ENCODE measurements at regions not wholly inside any gene's neighbourhood (a gene's known extent, or its start where the extent isn't known, plus 50 kb on each side); places are given as distances from the start of the nearest gene placed in this dataset.
"Not testable (repeated sequence)": the region's sequence is repeated elsewhere in the genome, so short reads cannot be mapped to it uniquely, and the experiment has no call there.

- Histone ChIP-seq H3K36me3 (ENCODE audit: control insufficient read depth, insufficient read depth, low read length) (no peaks in the 10 kb centered on the region), H3K4me1 (no peaks in the 10 kb centered on the region), H3K9me3 (no peaks in the 10 kb centered on the region), H3K4me3 (ENCODE audit: low read depth, low read length) (no peak overlapping the region), H3K27me3 (replicated peaks; ENCODE audit: control insufficient read depth, insufficient read depth, low read length) (no peaks in the 10 kb centered on the region)
- no TSS peak for BruUV-seq (replicated peaks)
- Mint-ChIP-seq H3K4me3 (ENCODE audit: unreplicated experiment) (no peak overlapping the region), H3K36me3 (ENCODE audit: insufficient read depth, unreplicated experiment) (no peaks in the 10 kb centered on the region), H3K9me3 (ENCODE audit: unreplicated experiment) (no peaks in the 10 kb centered on the region), H3K27me3 (ENCODE audit: insufficient read depth, unreplicated experiment) (peaks cover 16% of the 10 kb centered on the region), H3K4me1 (ENCODE audit: low read depth, unreplicated experiment) (no peaks in the 10 kb centered on the region), H3K27ac (ENCODE audit: unreplicated experiment) (no peak overlapping the region)
- POLR2A ChIA-PET: no interaction called here
- no peak for TF ChIP-seq CTCF (IDR thresholded peaks at IDR 0.05; ENCODE audit: insufficient read depth in 1 of 2, low read depth in 1 of 2, low read length in 1 of 2, severe bottlenecking in 1 of 2, unreplicated experiment in 1 of 2)
- CTCF ChIA-PET: interaction anchor here (0.6 kb wide), 1 partner anchor 275 kb away, joined by 5 read pairs; no protein-coding TSS in a partner anchor
- no peak for DNase-seq
- intact Hi-C loops (cut with micrococcal nuclease; ENCODE audit: unreplicated experiment): no loop called here
Measured at GRCh38 chr13:99671746-99672145, 170.5 kb downstream of the TM9SF2 start.

- H3K4me3 Mint-ChIP-seq (ENCODE audit: unreplicated experiment); H3K4me1 Mint-ChIP-seq (ENCODE audit: low read depth, unreplicated experiment); H3K9me3 Mint-ChIP-seq (ENCODE audit: unreplicated experiment); H3K36me3 ChIP-seq (ENCODE audit: control insufficient read depth, insufficient read depth, low read length); intact Hi-C loops (cut with micrococcal nuclease; ENCODE audit: unreplicated experiment); BruUV-seq (replicated peaks); H3K4me1 ChIP-seq; H3K27me3 ChIP-seq (replicated peaks; ENCODE audit: control insufficient read depth, insufficient read depth, low read length); H3K9me3 ChIP-seq; H3K4me3 ChIP-seq (ENCODE audit: low read depth, low read length); H3K27me3 Mint-ChIP-seq (ENCODE audit: insufficient read depth, unreplicated experiment); DNase-seq; H3K36me3 Mint-ChIP-seq (ENCODE audit: insufficient read depth, unreplicated experiment); H3K27ac Mint-ChIP-seq (ENCODE audit: unreplicated experiment): not testable (repeated sequence)
- ChIA-PET POLR2A (interaction anchor here (0.6 kb wide), 1 partner anchor 22 kb away, joined by 12 read pairs; no protein-coding TSS in a partner anchor), CTCF (interaction anchor here (1.2 to 2.1 kb wide), 2 partner anchors 11 to 58 kb away, joined by 3 to 8 read pairs; no protein-coding TSS in a partner anchor)
Measured at GRCh38 chr13:99669096-99669495, 167.8 kb downstream of the TM9SF2 start.

GRCh38 chr13:99666146-99666805, 165.0 kb downstream of the TM9SF2 start:
- H3K4me1 Mint-ChIP-seq (ENCODE audit: low read depth, unreplicated experiment): peaks cover 4% of the 10 kb centered on the region
- H3K4me3 Mint-ChIP-seq (ENCODE audit: unreplicated experiment): no peak overlapping the region
- ChIA-PET POLR2A (no interaction called here), CTCF (no interaction called here)
- no peaks in the 10 kb centered on the region for H3K9me3 ChIP-seq
- DNase-seq: no peak
- no peak overlapping the region for H3K27ac Mint-ChIP-seq (ENCODE audit: unreplicated experiment)
- no peaks in the 10 kb centered on the region for H3K9me3 Mint-ChIP-seq (ENCODE audit: unreplicated experiment)
- no peak overlapping the region for H3K4me3 ChIP-seq (ENCODE audit: low read depth, low read length)
- H3K27me3 Mint-ChIP-seq (ENCODE audit: insufficient read depth, unreplicated experiment): peaks cover 4% of the 10 kb centered on the region
- H3K36me3 Mint-ChIP-seq (ENCODE audit: insufficient read depth, unreplicated experiment): no peaks in the 10 kb centered on the region
- H3K27me3 ChIP-seq (replicated peaks; ENCODE audit: control insufficient read depth, insufficient read depth, low read length): no peaks in the 10 kb centered on the region
- no TSS peak for BruUV-seq (replicated peaks)
- no peak for TF ChIP-seq CTCF (IDR thresholded peaks at IDR 0.05; ENCODE audit: insufficient read depth in 1 of 2, low read depth in 1 of 2, low read length in 1 of 2, severe bottlenecking in 1 of 2, unreplicated experiment in 1 of 2)
- H3K36me3 ChIP-seq (ENCODE audit: control insufficient read depth, insufficient read depth, low read length): no peaks in the 10 kb centered on the region
- H3K4me1 ChIP-seq: peaks cover 6% of the 10 kb centered on the region; the same call in 1 of the 2 replicates
- intact Hi-C loops (cut with micrococcal nuclease; ENCODE audit: unreplicated experiment): no loop called here
